Naive thymus-derived CD4-positive, alpha-beta T cell (primary cell): ENCODE measurements at regions not wholly inside any gene's neighbourhood (a gene's known extent, or its start where the extent isn't known, plus 50 kb on each side); places are given as distances from the start of the nearest gene placed in this dataset.

Source experiments
- ATAC-seq: fragments of 150-1000 bp; cut with Tn5 transposase; 2 replicates; pipeline ENCODE4 v1.10.0; 2021; ENCODE audit warnings: mild to moderate bottlenecking, moderate library complexity
- CTCF ChIA-PET: fragments of 350-600 bp; sonication (Branson Sonifier 250); formaldehyde crosslinking; loops from one replicate; lab custom pipeline; 2021; ENCODE audit warnings: antibody characterized with exemption; lab: Charles Lee
- POLR2A ChIA-PET: fragments of 350-600 bp; sonication (Branson Sonifier 250); formaldehyde crosslinking; loops from one replicate; lab custom pipeline; 2021; ENCODE audit warnings: antibody characterized with exemption, inconsistent platforms; lab: Charles Lee
- DNase-seq, 9 donors: peaks; one replicate each; pipeline versions ENCODE4 v3.0.0 to v3.0.0-alpha.2; 2020 to 2022; ENCODE audit warnings: mixed read lengths in 1 of 9
- H3K27ac ChIP-seq: one replicate; pipeline ENCODE4 v1.7.0; 2013; ENCODE audit warnings: mild to moderate bottlenecking, low read depth, low read length, moderate library complexity
- H3K27me3 ChIP-seq, 2 donors: one replicate each; pipeline ENCODE4 v1.7.0; 2013; ENCODE audit warnings: low read length in 2 of 2, mild to moderate bottlenecking in 2 of 2, moderate library complexity in 2 of 2; ENCODE audit not compliant: control insufficient read depth in 2 of 2, insufficient read depth in 2 of 2
- H3K36me3 ChIP-seq, 3 experiments: 1 replicate in 2 of 3; 2 replicates in 1 of 3; pipeline ENCODE4 v1.7.0; 2013; ENCODE audit warnings: low read length in 3 of 3, mild to moderate bottlenecking in 3 of 3, moderate library complexity in 1 of 3; ENCODE audit not compliant: insufficient read depth in 3 of 3, control insufficient read depth in 2 of 3
- H3K4me1 ChIP-seq, 2 donors: one replicate each; pipeline ENCODE4 v1.7.0; 2013; ENCODE audit warnings: low read length in 2 of 2, mild to moderate bottlenecking in 2 of 2, moderate library complexity in 1 of 2; ENCODE audit not compliant: control insufficient read depth in 2 of 2, insufficient read depth in 2 of 2
- H3K4me3 ChIP-seq: 2 replicates; pipeline ENCODE4 v1.7.0; 2013; ENCODE audit warnings: mild to moderate bottlenecking, low read length
- H3K9me3 ChIP-seq, 3 experiments: 1 replicate in 2 of 3; 2 replicates in 1 of 3; pipeline ENCODE4 v1.7.0; 2013; ENCODE audit warnings: low read length in 3 of 3; ENCODE audit not compliant: control insufficient read depth in 2 of 3
- H3K27ac Mint-ChIP-seq, 9 donors: one replicate each; pipeline ENCODE4 v1.8.0; 2020 to 2022; ENCODE audit warnings: mixed read lengths in 9 of 9, mild to moderate bottlenecking in 8 of 9, moderate library complexity in 5 of 9, inconsistent platforms in 2 of 9
- H3K27me3 Mint-ChIP-seq, 5 donors: one replicate each; pipeline ENCODE4 v1.8.0; 2021 to 2022; ENCODE audit warnings: mixed read lengths in 5 of 5, mild to moderate bottlenecking in 1 of 5
- H3K36me3 Mint-ChIP-seq, 5 donors: one replicate each; pipeline ENCODE4 v1.8.0; 2020 to 2022; ENCODE audit warnings: mixed read lengths in 5 of 5, mild to moderate bottlenecking in 3 of 5, inconsistent platforms in 1 of 5
- H3K4me1 Mint-ChIP-seq, 7 donors: one replicate each; pipeline ENCODE4 v1.8.0; 2020 to 2022; ENCODE audit warnings: mixed read lengths in 7 of 7, mild to moderate bottlenecking in 3 of 7, inconsistent platforms in 1 of 7
- H3K4me3 Mint-ChIP-seq, 10 donors: one replicate each; pipeline ENCODE4 v1.8.0; 2020 to 2022; ENCODE audit warnings: mild to moderate bottlenecking in 10 of 10, mixed read lengths in 10 of 10, moderate library complexity in 6 of 10, inconsistent platforms in 2 of 10
- H3K9me3 Mint-ChIP-seq, 11 donors: one replicate each; pipeline ENCODE4 v1.8.0; 2020 to 2022; ENCODE audit warnings: mixed read lengths in 11 of 11, mild to moderate bottlenecking in 4 of 11, inconsistent platforms in 1 of 11, moderate library complexity in 1 of 11
- intact Hi-C, 2 donors: fragments of 100-400 bp; cut with micrococcal nuclease; formaldehyde crosslinking; loops; one replicate each; pipeline ENCODE4 v1.15.1; 2023

- Histone ChIP-seq H3K9me3 (no peaks in the 10 kb centered on the region), H3K4me1 (no peaks in the 10 kb centered on the region), H3K4me3 (no peak overlapping the region), H3K36me3 (no peaks in the 10 kb centered on the region), H3K27me3 (no peaks in the 10 kb centered on the region), H3K27ac (no peak overlapping the region)
- intact Hi-C loops = no loop called here
- peaks cover 0 to 1% (median 0%) of the 10 kb centered on the region in 5 donors for H3K36me3 Mint-ChIP-seq
- peaks cover 0 to 3% (median 0%) of the 10 kb centered on the region in 5 donors for H3K27me3 Mint-ChIP-seq
- peaks cover 0 to 9% (median 2%) of the 10 kb centered on the region in 11 donors for H3K9me3 Mint-ChIP-seq
- H3K4me1 Mint-ChIP-seq = peaks cover 0 to 3% (median 0%) of the 10 kb centered on the region in 7 donors
- H3K4me3 Mint-ChIP-seq = no peak overlapping the region
- ATAC-seq (no peak), DNase-seq (no peak)
- no peak overlapping the region for H3K27ac Mint-ChIP-seq
- CTCF ChIA-PET = no interaction called here
- POLR2A ChIA-PET = no interaction called here
These were observed 204.5 kb downstream of the ZNF674 start for GRCh38 chrX:46340696-46341095.

- Mint-ChIP-seq H3K27ac (no peak overlapping the region), H3K4me3 (no peak overlapping the region)
- POLR2A ChIA-PET = no interaction called here
These were observed 211.7 kb downstream of the ZNF674 start for GRCh38 chrX:46333550-46333949.

GRCh38 chrX:46330981-46331380 lies 214.2 kb downstream of the ZNF674 start:
- H3K27ac ChIP-seq = no peak overlapping the region
- Mint-ChIP-seq H3K4me3 (no peak overlapping the region), H3K9me3 (peaks cover 0 to 5% (median 2%) of the 10 kb centered on the region in 11 donors), H3K27ac (no peak overlapping the region), H3K4me1 (peaks cover 0 to 8% (median 4%) of the 10 kb centered on the region in 7 donors), H3K36me3 (peaks cover 0 to 5% (median 0%) of the 10 kb centered on the region in 5 donors), H3K27me3 (no peaks in the 10 kb centered on the region)
- ATAC-seq = no peak
- H3K27me3 ChIP-seq = no peaks in the 10 kb centered on the region
- no peak overlapping the region for H3K4me3 ChIP-seq
- intact Hi-C loops = no loop called here
- ChIA-PET CTCF (no interaction called here), POLR2A (no interaction called here)
- DNase-seq = no peak
- H3K4me1 ChIP-seq = no peaks in the 10 kb centered on the region
- H3K9me3 ChIP-seq = no peaks in the 10 kb centered on the region
- no peaks in the 10 kb centered on the region for H3K36me3 ChIP-seq

More at GRCh38 chrX:46333550-46333949, 211.7 kb downstream of the ZNF674 start:
- ATAC-seq (no peak), DNase-seq (no peak)
- no peaks in the 10 kb centered on the region for H3K36me3 ChIP-seq
- no peak overlapping the region for H3K27ac ChIP-seq
- peaks cover 0 to 12% (median 2%) of the 10 kb centered on the region in 11 donors for H3K9me3 Mint-ChIP-seq
- CTCF ChIA-PET = no interaction called here
- H3K27me3 Mint-ChIP-seq = no peaks in the 10 kb centered on the region
- H3K9me3 ChIP-seq = no peaks in the 10 kb centered on the region
- no peaks in the 10 kb centered on the region for H3K4me1 ChIP-seq
- peaks cover 0 to 8% (median 4%) of the 10 kb centered on the region in 7 donors for H3K4me1 Mint-ChIP-seq
- intact Hi-C loops = no loop called here
- peaks cover 0 to 5% (median 0%) of the 10 kb centered on the region in 5 donors for H3K36me3 Mint-ChIP-seq
- no peaks in the 10 kb centered on the region for H3K27me3 ChIP-seq
- H3K4me3 ChIP-seq = no peak overlapping the region

GRCh38 chrX:46330513-46330912 lies 214.7 kb downstream of the ZNF674 start:
- ChIA-PET CTCF (no interaction called here), POLR2A (no interaction called here)
- no peaks in the 10 kb centered on the region for H3K36me3 ChIP-seq
- no peaks in the 10 kb centered on the region for H3K9me3 ChIP-seq
- no peak for DNase-seq
- H3K4me1 ChIP-seq = no peaks in the 10 kb centered on the region
- no peak overlapping the region for H3K4me3 ChIP-seq
- H3K27me3 ChIP-seq = no peaks in the 10 kb centered on the region
- H3K36me3 Mint-ChIP-seq = peaks cover 0 to 4% (median 0%) of the 10 kb centered on the region in 5 donors
- no peaks in the 10 kb centered on the region for H3K27me3 Mint-ChIP-seq
- H3K9me3 Mint-ChIP-seq = peaks cover 0 to 4% (median 0%) of the 10 kb centered on the region in 11 donors
- peaks cover 0 to 8% (median 5%) of the 10 kb centered on the region in 7 donors for H3K4me1 Mint-ChIP-seq
- intact Hi-C loops = no loop called here
- ATAC-seq = no peak
- H3K27ac ChIP-seq = no peak overlapping the region
- no peak overlapping the region for H3K27ac Mint-ChIP-seq
- no peak overlapping the region for H3K4me3 Mint-ChIP-seq

- Mint-ChIP-seq H3K9me3 (peaks cover 0 to 2% (median 0%) of the 10 kb centered on the region in 11 donors), H3K36me3 (peaks cover 0 to 2% (median 0%) of the 10 kb centered on the region in 5 donors), H3K27me3 (no peaks in the 10 kb centered on the region), H3K4me3 (no peak overlapping the region), H3K27ac (no peak overlapping the region), H3K4me1 (peaks cover 6 to 19% (median 9%) of the 10 kb centered on the region in 7 donors)
- POLR2A ChIA-PET = no interaction called here
- intact Hi-C loops = no loop called here
- H3K27me3 ChIP-seq = no peaks in the 10 kb centered on the region
- H3K4me3 ChIP-seq = no peak overlapping the region
- ATAC-seq (no peak), DNase-seq (no peak)
- no peaks in the 10 kb centered on the region for H3K36me3 ChIP-seq
- no peaks in the 10 kb centered on the region for H3K4me1 ChIP-seq
- no peak overlapping the region for H3K27ac ChIP-seq
- CTCF ChIA-PET = no interaction called here
- no peaks in the 10 kb centered on the region for H3K9me3 ChIP-seq
These were observed 217.1 kb downstream of the ZNF674 start for GRCh38 chrX:46328133-46328532.

GRCh38 chrX:46327566-46328115 lies 217.6 kb downstream of the ZNF674 start:
- intact Hi-C loops = no loop called here

GRCh38 chrX:46326161-46326560 lies 219.1 kb downstream of the ZNF674 start:
- Mint-ChIP-seq H3K36me3 (peaks cover 0 to 2% (median 0%) of the 10 kb centered on the region in 5 donors), H3K27me3 (no peaks in the 10 kb centered on the region), H3K9me3 (peaks cover 0 to 3% (median 0%) of the 10 kb centered on the region in 11 donors), H3K4me3 (no peak overlapping the region), H3K27ac (no peak overlapping the region), H3K4me1 (peaks cover 7 to 37% (median 13%) of the 10 kb centered on the region in 7 donors)
- H3K4me1 ChIP-seq = peaks cover 0 to 3% of the 10 kb centered on the region in 2 donors
- ATAC-seq = no peak
- ChIA-PET POLR2A (no interaction called here), CTCF (no interaction called here)
- no peaks in the 10 kb centered on the region for H3K27me3 ChIP-seq
- H3K36me3 ChIP-seq = no peaks in the 10 kb centered on the region
- H3K4me3 ChIP-seq = no peak overlapping the region
- H3K27ac ChIP-seq = no peak overlapping the region
- intact Hi-C loops = no loop called here
- DNase-seq = no peak
- no peaks in the 10 kb centered on the region for H3K9me3 ChIP-seq

More at GRCh38 chrX:46327566-46328115, 217.6 kb downstream of the ZNF674 start:
- H3K36me3 Mint-ChIP-seq = peaks cover 0 to 2% (median 0%) of the 10 kb centered on the region in 5 donors
- H3K4me3 Mint-ChIP-seq = no peak overlapping the region
- no peak for DNase-seq
- CTCF ChIA-PET = no interaction called here
- Histone ChIP-seq H3K36me3 (no peaks in the 10 kb centered on the region), H3K4me3 (no peak overlapping the region), H3K4me1 (no peaks in the 10 kb centered on the region), H3K9me3 (no peaks in the 10 kb centered on the region), H3K27me3 (no peaks in the 10 kb centered on the region), H3K27ac (no peak overlapping the region)
- H3K27ac Mint-ChIP-seq = no peak overlapping the region
- no peaks in the 10 kb centered on the region for H3K27me3 Mint-ChIP-seq
- H3K9me3 Mint-ChIP-seq = peaks cover 0 to 2% (median 0%) of the 10 kb centered on the region in 11 donors
- POLR2A ChIA-PET = no interaction called here
- no peak for ATAC-seq
- H3K4me1 Mint-ChIP-seq = peaks cover 6 to 23% (median 10%) of the 10 kb centered on the region in 7 donors
